Ovary (tissue), 7 donors: ENCODE measurements at regions not wholly inside any gene's neighbourhood (a gene's known extent, or its start where the extent isn't known, plus 50 kb on each side); places are given as distances from the start of the nearest gene placed in this dataset.
"Not testable (repeated sequence)": the region's sequence is repeated elsewhere in the genome, so short reads cannot be mapped to it uniquely, and the experiment has no call there.

Experiments
- DNase-seq, 5 donors: peaks; one replicate each; pipeline ENCODE4 v3.0.0-alpha.2; 2019 to 2020
- H3K27ac ChIP-seq, 2 donors: fragments of 200-600 bp; one replicate each; pipeline versions ENCODE4 v1.5.1 to v1.8.0; 2019 to 2022
- H3K27me3 ChIP-seq: fragments of 200-600 bp; one replicate; pipeline ENCODE4 v1.8.0; 2022
- H3K36me3 ChIP-seq: fragments of 200-600 bp; sonication (generic); one replicate; pipeline ENCODE4 v1.5.1; 2019
- H3K4me1 ChIP-seq: one replicate; pipeline ENCODE4 v1.8.1; 2013; ENCODE audit warnings: mild to moderate bottlenecking, moderate library complexity; ENCODE audit not compliant: insufficient read depth
- H3K4me3 ChIP-seq: fragments of 200-600 bp; sonication (generic); one replicate; pipeline ENCODE4 v1.5.1; 2017
- H3K9me3 ChIP-seq, 2 donors: fragments of 200-600 bp in 1 of 2; sonication (generic) in 1 of 2; one replicate each; pipeline versions ENCODE4 v1.5.1 to v1.8.1; 2013 to 2019; ENCODE audit warnings: mild to moderate bottlenecking in 1 of 2, moderate library complexity in 1 of 2
- CTCF ChIP-seq, 3 donors: fragments of 450-650 bp in 2 of 3; fragments of 200-600 bp in 1 of 3; IDR thresholded peaks; one replicate each; pipeline versions ENCODE4 v1.5.1 to v1.8.0; 2016 to 2022; ENCODE audit warnings: antibody characterized with exemption in 3 of 3, mild to moderate bottlenecking in 1 of 3
- EP300 ChIP-seq: sonication (generic); formaldehyde crosslinking; IDR thresholded peaks from one replicate; pipeline ENCODE4 v1.6.1; 2017; ENCODE audit warnings: antibody characterized with exemption
- POLR2A ChIP-seq: fragments of 450-650 bp; IDR thresholded peaks from one replicate; pipeline ENCODE4 v1.6.1; 2017; ENCODE audit warnings: antibody characterized with exemption, mild to moderate bottlenecking, moderate library complexity
- WGBS, 3 donors: extraction: QIAGEN DNeasy Blood & Tissue Kit in 1 of 3; methylation state at CpG; one replicate each; pipeline versions ENCODE4 v1.1.5 to v1.1.7; 2013 to 2017; 5-methylcytosine and 5-hydroxymethylcytosine counted together
- intact Hi-C, 4 donors: fragments of 100-400 bp; cut with DNase I; formaldehyde crosslinking; loops; one replicate each; pipeline versions ENCODE4 v1.11.0 to v1.15.1; 2022 to 2023
- donor health status: DM: no; HTN: no; CAD: no; lungs with moderate emphysema.
- donor health status: DM: no; HTN: no; CAD: no.
- donor health status: Bipolar disorder and iron deficiency.
- donor health status: DM: no; HTN: no; CAD: no.
- donor health status: DM: yes; HTN: yes; CAD: no.

- no peak overlapping the region for H3K4me3 ChIP-seq
- no peaks in the 10 kb centered on the region for H3K4me1 ChIP-seq
- no peaks in the 10 kb centered on the region for H3K9me3 ChIP-seq
- no peak overlapping the region for H3K27ac ChIP-seq
- H3K36me3 ChIP-seq, result no peaks in the 10 kb centered on the region
- no peak for DNase-seq
- intact Hi-C loops, result no loop called here
- 90 to 94% (median 94%) methylated on average over 13 of the region's 13 CpGs for WGBS, 3 donors
- TF ChIP-seq POLR2A, result no peak
- TF ChIP-seq CTCF (IDR thresholded peaks at IDR 0.05), result no peak
- no peak for TF ChIP-seq EP300
- H3K27me3 ChIP-seq, result no peaks in the 10 kb centered on the region
These were observed 253.8 kb downstream of the ZNF608 start for GRCh38 chr5:124492444-124493224.

GRCh38 chr5:124490315-124490714 lies 256.1 kb downstream of the ZNF608 start:
- intact Hi-C loops, result not testable (repeated sequence)

GRCh38 chr5:124481419-124481818 lies 265.0 kb downstream of the ZNF608 start:
- WGBS, 3 donors, result 87 to 90% (median 89%) methylated on average over 4 of the region's 4 CpGs
- intact Hi-C loops, result no loop called here
- Histone ChIP-seq H3K27me3 (no peaks in the 10 kb centered on the region), H3K27ac (no peak overlapping the region), H3K36me3 (no peaks in the 10 kb centered on the region), H3K9me3 (no peaks in the 10 kb centered on the region), H3K4me1 (no peaks in the 10 kb centered on the region), H3K4me3 (no peak overlapping the region)
- DNase-seq, result no peak
- TF ChIP-seq EP300 (no peak), CTCF (IDR thresholded peaks at IDR 0.05) (no peak), POLR2A (no peak)

More at GRCh38 chr5:124490315-124490714, 256.1 kb downstream of the ZNF608 start:
- H3K36me3 ChIP-seq, H3K27ac ChIP-seq, DNase-seq, H3K27me3 ChIP-seq, H3K9me3 ChIP-seq, H3K4me3 ChIP-seq, H3K4me1 ChIP-seq: not testable (repeated sequence)
- 92 to 100% (median 94%) methylated on average over 2 of the region's 2 CpGs for WGBS, 3 donors

- no peaks in the 10 kb centered on the region for H3K9me3 ChIP-seq
- intact Hi-C loops, result no loop called here
- no peak for TF ChIP-seq EP300
- TF ChIP-seq POLR2A, result no peak
- TF ChIP-seq CTCF (IDR thresholded peaks at IDR 0.05), result no peak
- H3K27ac ChIP-seq, result no peak overlapping the region
- 87 to 94% (median 91%) methylated on average over 5 of the region's 5 CpGs for WGBS, 3 donors
- DNase-seq, result no peak
- H3K4me3 ChIP-seq, result no peak overlapping the region
- no peaks in the 10 kb centered on the region for H3K4me1 ChIP-seq
- no peaks in the 10 kb centered on the region for H3K36me3 ChIP-seq
- no peaks in the 10 kb centered on the region for H3K27me3 ChIP-seq
These were observed 265.5 kb downstream of the ZNF608 start for GRCh38 chr5:124480964-124481363.

- DNase-seq, result no peak
- no peak overlapping the region for H3K4me3 ChIP-seq
- no peak for TF ChIP-seq EP300
- no peaks in the 10 kb centered on the region for H3K4me1 ChIP-seq
- intact Hi-C loops, result no loop called here
- H3K9me3 ChIP-seq, result no peaks in the 10 kb centered on the region
- no peak overlapping the region for H3K27ac ChIP-seq
- WGBS, 3 donors, result 95 to 96% (median 96%) methylated on average over 1 of the region's 1 CpG
- no peaks in the 10 kb centered on the region for H3K36me3 ChIP-seq
- H3K27me3 ChIP-seq, result no peaks in the 10 kb centered on the region
These were observed 266.4 kb downstream of the ZNF608 start for GRCh38 chr5:124480022-124480421.
